HG03066 (cell line): ENCODE measurements at regions not wholly inside any gene's neighbourhood (a gene's known extent, or its start where the extent isn't known, plus 50 kb on each side); places are given as distances from the start of the nearest gene placed in this dataset.

Experiments used
- ATAC-seq: cut with Tn5 transposase; IDR thresholded peaks from one replicate; pipeline ENCODE4 v1.9.1; 2021; ENCODE audit warnings: low read depth; ENCODE audit not compliant: unreplicated experiment

DNA sequence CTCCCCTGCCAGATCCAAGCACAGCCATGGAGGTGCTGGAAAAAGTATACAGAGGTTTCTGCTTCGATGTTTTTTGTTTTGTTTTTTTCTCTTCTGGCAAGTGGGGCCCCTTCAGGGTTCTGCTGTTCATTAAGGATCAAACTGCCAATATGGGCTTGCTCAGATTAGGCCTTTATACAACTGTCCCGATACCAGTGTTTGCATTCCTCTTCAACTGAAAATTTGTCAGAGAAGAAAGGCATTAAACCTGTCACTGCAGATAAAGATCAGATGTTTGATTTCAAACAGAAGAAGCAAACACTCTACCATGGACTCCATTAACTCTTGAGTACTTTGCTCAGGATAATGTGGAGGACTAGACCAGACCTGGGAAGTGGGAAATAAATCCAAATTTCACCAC is 396.0 kb upstream of the SMIM21 start:
- no peak for ATAC-seq

DNA sequence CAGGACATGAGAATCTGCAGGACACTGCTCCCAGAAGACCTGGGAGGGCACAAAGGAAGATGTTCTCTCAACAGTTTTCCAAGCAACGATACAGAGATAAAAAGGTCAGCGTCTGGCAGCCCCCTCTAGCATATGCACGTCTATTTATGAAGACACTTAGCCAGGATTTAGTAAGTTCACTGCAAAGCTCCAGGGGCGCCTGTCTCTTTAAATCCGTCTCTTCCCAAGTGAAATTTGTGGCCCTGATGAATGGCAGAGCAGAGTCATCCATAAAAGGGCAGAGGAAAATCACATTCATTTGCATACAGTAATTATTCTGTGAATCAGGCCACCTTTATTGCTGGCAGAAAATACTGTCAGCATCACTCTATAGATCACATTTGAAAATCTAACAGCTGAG is 390.9 kb upstream of the SMIM21 start:
- no peak for ATAC-seq

DNA sequence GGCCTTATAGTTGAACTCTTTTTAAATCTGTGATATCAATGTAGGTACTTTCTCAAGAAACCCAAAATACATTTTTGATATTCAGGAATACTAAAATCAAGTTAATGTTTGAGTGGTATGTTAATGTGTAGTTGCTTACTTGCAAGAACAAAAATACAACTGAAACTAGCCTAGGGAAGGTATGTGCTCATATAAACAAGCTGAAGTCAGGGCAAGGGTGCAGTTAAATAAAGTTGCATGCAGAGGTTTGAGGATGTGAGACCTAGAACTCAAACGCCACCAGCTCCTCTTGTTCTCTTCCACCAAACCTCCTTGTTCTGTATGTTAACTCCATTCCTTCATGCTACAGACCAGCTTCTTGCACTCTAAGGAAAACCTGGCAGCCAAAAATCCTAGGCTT is 388.3 kb upstream of the SMIM21 start:
- ATAC-seq = no peak

DNA sequence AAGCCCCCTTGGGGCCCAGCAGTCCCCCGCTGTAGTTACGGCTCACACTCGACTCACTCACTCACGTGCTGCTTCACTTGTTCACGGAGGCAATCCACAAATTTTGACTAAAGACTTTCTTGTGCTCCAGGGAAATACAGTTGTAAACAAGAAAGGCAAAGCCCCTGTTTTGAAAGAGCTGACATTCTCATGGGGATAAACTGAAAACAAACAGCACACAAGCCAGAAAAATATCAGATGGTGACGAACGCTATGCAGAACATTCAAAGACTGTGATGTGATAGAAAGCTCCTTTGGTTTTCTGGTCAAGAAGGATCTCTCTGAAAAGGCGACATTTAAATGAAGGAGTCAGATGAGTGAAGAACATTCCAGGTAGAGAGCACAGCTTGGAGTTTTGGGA is 385.3 kb upstream of the SMIM21 start:
- no peak for ATAC-seq

DNA sequence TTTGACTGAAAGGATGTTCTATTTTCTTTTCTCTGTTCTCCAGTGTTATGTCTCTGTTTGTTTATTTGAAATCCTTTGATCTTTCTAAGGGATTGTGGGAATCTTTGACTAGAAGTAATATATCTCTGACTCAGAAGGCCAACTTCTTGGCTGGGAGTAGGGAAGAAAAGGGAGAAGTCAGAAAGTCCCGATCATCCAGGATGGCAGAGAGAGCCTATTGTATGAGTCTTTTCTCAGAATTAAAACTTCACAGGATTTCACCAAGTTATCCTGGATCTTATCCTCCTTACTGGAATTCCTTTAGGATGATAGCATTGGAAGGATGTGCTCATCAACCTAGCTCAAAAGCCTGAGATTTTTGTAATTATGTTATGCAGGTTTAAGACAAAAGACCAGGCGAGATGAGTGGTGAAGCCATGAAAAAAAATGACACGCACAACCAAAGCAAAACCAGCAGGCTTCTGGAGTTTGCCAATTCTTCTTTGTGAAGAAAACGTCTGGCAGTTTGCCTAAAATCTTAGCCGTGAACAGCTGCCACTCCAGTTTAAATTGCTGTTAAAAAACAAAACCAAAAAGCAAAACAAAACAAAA is 383.6 kb upstream of the SMIM21 start:
- no peak for ATAC-seq

DNA sequence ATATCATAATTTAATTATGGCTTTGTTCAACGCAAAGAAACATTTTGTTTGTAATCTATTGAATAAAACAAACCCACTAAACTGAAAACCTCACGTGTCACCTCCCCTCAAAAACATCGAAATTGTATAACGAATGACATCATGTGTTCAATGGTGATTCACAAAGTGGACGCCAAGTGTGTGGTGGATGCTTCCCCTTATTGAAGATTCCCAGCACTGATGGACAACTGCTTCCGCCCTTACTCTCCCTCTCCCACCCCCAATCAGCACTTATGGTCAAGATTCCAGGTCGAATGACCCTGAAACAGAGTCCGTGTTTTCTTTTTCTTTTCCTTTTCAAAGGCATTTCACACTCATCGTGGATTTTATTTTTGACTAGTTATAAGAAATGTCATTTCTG is 383.0 kb upstream of the SMIM21 start:
- ATAC-seq = no peak

DNA sequence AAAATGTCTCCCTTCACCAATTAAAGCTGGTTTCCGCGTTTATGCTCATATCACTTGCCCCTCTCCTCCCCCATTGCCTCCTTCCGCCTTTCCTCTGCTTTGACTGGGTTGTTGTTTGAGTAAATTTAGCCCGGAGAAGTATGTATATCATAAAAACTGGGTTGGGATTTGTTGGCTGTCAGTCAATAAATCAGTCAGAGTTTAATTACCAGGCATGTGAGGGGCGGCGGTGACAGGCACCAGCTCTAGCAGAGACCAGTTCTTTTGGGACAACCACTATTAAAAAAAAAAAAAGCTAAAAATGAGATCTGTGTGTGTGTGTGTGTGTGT is 382.4 kb upstream of the SMIM21 start:
- no peak for ATAC-seq

DNA sequence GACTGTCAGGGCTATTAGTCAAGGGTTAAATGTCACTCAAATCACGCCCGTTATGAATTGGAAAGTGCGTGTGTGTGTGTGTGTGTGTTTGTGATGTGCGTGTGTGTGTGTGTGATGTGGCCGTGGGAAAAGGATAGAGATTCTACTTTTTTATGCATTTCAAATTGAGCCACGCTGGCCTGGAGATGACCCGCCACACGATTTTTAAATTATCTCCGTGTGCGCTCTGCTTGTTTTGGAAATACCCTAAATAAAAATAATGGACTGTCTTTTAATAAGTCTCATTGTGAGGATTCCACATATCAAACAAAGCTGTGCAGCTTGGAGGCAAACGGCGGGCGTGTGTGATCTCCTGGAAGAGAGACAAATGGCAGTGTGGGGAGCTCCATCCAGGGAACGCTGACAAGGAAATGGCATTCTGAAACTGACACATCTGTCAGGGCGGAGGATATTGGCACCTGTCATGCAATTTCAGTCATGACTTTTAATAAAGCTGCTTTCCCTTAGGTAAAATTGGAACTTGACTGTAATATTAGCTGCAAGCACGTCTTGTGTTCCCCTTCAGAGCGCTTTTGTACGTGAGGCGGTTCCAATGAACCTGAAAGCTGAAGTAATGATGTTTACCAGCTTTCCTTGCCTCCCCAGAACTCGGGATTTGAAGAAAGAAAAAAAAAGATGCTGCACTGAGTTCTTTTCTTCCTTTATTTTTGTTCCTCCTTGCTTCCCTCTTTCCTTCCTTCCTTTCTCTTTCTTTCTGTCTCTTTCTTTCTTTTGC is 381.8 kb upstream of the SMIM21 start:
- ATAC-seq = no peak

DNA sequence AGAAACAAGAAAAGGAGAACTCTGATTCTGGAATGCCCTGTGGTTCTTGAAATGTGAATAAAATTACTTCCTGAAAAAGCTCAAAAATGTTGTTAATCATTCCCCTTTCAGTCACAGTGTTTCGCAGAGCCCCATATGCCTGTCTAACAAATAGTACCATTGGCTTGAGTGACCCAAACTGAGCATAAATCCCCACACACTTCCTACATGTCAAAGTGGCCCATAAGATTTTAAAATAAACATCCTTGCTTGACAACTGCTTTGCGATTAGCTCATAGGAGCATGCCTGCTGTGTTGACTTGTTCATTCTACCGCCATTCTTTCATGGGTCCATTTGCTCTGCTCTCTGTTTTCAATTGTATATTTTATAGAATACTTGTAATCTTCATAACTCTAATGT is 377.8 kb upstream of the SMIM21 start:
- no peak for ATAC-seq

DNA sequence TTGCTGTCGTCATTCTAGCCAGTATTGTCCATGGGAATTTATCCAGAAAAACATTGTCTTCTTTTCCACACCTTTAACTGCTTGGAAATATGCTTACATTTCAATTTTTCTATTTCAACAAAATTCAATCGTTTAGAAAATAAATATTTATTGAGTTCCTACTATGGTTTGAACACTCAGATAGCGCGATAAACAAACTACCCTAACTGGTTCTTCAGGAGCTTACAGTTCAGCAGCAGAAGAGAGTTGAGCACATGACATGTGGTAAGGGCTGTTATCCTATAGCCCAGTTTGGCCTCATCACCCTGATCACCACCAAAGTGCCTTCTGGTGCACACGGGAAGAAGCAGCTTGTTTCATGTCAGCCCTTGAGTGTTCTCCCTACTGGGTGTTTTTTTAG is 375.2 kb upstream of the SMIM21 start:
- no peak for ATAC-seq

DNA sequence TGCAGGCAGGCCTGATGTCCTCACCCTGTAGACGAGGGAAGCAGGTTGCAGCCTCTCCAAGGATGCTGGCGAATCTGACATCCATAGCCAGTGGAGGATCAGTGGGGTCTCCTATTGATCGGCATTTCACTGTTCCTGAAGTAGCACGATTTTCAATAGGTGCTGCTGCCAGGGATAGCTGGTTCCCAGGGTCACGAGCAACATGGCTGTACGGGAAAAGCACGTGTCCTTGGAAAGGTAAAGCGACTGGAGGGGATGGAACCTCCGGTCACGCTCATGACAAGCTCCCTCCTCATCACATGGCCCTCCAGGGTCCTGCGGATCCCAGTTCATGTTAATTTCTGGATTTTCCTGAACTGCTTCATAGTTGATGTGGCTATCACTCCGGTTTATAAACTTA is 373.7 kb upstream of the SMIM21 start:
- no peak for ATAC-seq

DNA sequence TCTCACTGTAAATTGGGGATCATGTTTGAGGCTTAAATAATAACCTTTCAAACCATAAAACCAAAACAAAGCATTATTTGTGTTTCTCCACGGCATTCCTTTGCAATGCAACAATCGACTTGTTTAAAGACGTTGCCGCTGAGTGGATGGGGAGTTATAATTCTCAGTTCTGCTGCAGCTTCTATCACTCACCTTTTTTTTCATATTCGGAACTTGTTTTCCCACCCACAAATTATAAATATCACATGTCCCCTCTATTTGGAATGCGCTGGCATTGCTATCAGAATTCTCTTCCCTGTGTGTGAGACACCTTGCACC is 372.8 kb upstream of the SMIM21 start:
- no peak for ATAC-seq

DNA sequence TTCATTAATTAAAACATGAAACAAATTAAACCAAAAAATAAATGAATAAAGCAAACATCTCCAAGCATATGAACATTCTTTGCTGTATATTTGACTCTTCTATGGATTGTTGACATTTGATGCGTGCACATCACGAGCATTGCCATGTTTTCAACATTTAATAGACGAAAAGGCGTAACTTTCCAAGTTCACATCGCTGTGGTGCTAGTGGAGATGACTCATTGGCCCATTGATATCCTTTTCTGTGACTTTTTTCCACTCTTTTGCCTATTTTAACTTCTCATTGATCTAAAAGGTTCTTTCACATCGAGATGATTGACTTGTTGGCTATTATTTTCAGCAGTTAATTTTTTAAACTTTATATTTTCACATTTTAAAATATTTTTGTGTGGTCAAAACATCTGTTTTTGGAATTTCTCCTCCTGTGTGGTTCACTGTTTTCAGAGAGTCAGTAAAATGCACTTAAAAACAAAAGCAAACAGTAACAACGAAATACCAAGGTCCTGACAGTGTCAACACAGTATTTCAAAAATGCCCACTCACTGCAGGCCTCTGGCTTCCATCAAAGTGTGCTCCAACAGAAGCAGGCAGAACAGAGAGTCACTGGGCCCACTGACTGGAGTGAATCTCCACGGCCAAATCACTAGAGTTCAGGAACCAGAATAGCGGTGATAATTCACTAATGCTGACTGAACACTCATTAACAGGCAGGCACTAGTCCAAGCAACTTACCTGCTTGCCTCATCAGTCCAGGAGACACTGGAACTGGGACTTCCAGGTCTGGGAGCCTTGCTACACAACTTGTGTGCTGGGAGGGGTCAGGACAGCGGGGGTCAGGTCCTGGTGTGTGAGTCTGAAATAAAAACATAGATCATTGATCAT is 372.2 kb upstream of the SMIM21 start:
- no peak for ATAC-seq

DNA sequence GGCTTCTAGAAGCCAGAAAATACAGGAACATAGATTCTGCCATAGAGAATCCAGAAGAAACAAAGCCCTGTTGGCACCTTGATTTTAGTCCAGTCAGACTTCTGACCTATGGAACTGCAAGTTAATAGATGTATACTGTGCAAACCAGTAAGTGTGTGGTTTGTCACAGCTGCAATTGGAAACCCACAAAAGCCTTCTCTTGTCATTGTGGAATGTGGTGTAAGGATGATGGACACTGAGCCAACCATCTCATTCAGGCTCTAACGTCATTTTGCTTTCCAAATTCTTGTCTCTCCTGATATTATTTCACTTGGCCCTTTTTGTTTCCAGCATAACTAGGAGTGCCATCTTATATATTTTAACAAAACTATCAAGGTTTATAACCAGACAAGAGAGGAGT is 369.5 kb upstream of the SMIM21 start:
- ATAC-seq = no peak

DNA sequence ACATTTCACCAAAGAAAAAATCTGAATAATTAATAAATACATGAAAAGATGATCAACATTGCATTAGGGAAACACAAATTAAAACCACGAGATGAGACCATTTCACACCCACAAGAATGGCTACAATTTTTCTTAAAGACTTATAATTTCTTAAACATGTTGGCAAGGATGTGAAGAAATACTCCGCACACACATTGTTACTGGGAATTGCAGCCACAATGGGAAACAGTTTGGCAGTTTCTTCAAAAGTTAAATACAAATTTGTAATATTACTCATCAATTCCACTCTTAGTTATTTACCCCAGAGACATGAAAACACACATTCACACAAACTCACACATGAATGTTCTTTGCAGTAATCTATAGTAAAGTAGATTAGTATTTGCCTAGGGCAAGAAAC is 363.3 kb upstream of the SMIM21 start:
- ATAC-seq = no peak

DNA sequence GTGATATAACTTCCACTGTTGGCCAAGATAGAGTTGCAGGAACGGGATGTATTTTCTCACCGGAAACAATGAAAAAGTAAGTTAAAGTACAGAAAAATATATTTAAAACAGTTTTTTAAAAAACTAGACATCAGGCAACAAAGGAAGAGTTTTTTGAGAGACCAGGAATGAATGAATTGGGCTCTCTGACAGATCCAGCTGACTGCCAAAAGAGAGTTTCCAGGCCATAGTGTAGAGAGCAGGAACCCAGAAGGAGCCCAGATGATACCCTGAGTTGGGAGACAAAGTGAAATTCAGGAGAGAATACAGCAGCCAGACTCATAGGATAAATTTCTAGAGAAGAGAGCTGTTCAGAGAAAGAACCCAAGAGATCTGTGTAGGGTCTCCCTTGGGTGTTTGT is 362.6 kb upstream of the SMIM21 start:
- no peak for ATAC-seq

DNA sequence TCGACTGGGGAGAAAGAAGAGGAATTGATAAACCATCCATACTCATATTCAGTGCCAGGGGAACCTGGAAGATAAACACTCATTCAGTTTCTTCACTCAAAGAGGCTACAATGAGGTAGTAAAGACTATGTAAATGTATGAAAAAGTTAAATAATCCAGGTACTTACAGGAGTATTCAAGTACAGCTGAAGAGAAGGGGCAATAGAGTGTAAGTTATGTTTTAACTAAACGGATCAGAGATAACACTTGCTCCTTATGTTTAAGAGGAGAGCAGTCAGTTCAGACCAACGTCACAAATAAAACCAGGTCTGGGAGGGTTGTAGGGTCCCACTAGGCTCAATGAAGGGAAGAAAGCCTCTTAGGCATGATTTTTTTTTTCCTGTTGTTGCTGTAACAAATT is 358.3 kb upstream of the SMIM21 start:
- no peak for ATAC-seq

DNA sequence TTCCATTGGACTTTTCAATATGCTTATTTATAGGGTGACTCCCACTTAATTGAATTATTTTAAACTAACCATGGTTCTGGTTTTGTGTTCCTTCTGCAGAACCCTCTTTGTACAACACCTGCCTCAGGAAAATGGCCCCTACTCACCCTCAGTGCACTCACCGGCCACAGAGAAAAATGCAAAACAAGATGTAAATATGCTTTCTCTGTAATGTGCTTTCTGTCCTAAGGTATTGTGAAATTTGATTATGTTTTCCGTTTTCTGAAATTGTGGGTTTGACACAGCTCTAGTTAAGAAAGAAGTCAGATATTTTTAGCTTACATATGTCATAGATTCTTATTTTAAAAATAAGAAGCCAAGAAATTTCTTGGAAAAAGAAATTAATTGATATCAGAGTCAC is 357.7 kb upstream of the SMIM21 start:
- no peak for ATAC-seq

DNA sequence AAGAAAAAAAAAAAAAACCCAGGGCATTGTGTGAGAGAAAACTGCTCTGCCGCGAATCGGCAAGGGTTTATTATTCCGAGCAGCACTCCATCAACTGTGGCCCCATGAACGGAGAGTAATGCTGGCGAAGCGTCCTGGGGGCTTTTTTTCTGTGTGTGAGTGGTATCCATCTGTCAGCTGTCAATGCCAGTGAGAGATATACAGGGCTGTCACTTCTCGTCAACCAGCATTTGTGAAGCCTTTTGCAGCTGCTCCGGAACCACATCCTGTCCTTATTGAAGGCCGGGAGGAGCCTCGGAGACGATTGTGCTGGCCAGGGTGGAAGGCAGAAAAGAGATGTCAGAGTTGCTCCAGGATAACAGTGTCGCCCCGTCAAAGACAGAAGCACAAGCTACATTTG is 356.9 kb upstream of the SMIM21 start:
- ATAC-seq = no peak

DNA sequence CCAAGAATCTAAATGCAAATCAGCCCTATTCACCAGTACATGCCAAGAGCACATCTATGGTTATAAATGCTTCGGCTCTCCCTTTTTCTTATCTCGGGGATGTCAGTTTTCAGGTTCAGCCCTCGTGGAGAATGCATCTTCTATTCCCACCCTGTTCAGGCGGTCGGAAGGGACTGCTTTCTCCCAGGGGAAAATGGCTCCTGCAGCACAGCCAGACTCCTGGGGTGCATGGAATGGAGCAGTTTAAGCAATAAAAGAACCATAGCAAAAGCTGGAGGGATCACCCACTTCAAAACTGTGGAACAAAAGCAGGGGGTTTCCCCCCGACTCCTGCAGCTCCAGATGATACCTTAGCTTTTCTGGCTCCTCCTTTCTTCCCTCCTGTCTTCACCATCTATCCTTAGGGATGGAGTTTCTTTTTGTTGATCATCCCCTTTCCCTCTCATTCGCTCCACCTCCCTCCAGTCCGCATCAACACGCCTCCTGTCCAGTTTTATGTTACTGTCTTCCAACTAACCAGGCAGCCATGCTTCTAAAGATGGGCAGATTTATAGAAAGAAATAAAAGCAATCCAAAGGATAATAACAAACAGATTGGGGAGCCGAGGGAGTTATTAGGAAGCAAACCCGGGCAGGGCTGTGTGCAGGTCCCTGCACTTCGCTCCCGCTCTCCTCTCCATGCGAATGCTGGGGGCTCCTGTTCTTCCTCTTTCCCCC is 356.2 kb upstream of the SMIM21 start:
- no peak for ATAC-seq

DNA sequence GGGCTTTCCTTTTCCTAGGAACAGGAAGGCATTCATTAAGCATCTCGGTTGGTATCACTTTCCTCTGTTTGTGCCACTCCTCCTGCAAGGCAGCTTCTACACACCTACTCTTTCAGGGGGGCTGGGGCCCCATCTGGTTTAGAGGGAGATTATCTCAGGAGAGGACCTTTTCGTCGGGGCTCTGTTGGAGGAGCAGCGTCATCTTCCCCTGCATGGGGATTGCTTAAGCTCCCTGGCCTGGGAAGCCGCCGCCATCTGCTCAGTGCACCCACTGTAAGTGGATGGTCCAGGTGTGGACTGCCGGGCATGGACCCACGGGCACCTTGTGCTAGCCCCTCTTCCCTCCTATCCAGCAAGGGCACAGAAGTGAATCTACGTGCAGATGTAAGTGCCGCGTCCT is 355.3 kb upstream of the SMIM21 start:
- ATAC-seq = no peak
